ENCODE measurements at regions not wholly inside any gene's neighbourhood (a gene's known extent, or its start where the extent isn't known, plus 50 kb on each side); places are given as distances from the start of the nearest gene placed in this dataset.

DNA sequence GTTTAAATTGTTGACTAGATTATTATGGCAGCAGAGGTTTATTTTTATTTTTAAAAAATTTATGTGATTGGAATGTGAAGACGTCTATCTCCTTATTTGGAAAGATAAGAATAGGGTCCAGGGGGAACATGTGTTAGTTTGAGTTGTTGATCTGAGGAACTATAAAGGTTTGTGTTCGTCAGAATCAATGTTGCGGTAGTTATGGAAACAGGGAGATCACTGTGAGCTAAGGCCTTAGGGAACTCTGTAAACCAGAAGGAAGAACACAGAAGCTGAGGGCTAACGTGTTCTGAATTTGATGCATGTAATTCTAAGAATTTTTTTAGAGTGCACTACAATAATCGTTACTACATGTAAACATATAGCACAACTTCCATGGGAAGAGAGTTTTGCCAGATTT, 168.5 kb upstream of the ZSWIM2 start:
- TF ChIP-seq CSDC2 (CRISPR knock-in tag; IDR thresholded peaks at IDR 0.05) (no peak), SNAI2 (CRISPR knock-in tag; IDR thresholded peaks at IDR 0.05) (no peak), ZNF565 (CRISPR knock-in tag; conservative IDR thresholded peaks at IDR 0.05; ENCODE audit: low read depth) (no peak), TCF4 (CRISPR knock-in tag; IDR thresholded peaks at IDR 0.05; ENCODE audit: borderline replicate concordance) (no peak), GLIS3 (CRISPR knock-in tag; IDR thresholded peaks at IDR 0.05) (no peak), ZC3H10 (CRISPR knock-in tag; IDR thresholded peaks at IDR 0.05) (no peak), ZFP3 (CRISPR knock-in tag; IDR thresholded peaks at IDR 0.05) (no peak), ARNTL (CRISPR knock-in tag; IDR thresholded peaks at IDR 0.05; ENCODE audit: borderline replicate concordance, low read depth) (no peak), TOX (CRISPR knock-in tag; IDR thresholded peaks at IDR 0.05; ENCODE audit: borderline replicate concordance) (no peak)
- TF ChIP-seq, protein P1, sequence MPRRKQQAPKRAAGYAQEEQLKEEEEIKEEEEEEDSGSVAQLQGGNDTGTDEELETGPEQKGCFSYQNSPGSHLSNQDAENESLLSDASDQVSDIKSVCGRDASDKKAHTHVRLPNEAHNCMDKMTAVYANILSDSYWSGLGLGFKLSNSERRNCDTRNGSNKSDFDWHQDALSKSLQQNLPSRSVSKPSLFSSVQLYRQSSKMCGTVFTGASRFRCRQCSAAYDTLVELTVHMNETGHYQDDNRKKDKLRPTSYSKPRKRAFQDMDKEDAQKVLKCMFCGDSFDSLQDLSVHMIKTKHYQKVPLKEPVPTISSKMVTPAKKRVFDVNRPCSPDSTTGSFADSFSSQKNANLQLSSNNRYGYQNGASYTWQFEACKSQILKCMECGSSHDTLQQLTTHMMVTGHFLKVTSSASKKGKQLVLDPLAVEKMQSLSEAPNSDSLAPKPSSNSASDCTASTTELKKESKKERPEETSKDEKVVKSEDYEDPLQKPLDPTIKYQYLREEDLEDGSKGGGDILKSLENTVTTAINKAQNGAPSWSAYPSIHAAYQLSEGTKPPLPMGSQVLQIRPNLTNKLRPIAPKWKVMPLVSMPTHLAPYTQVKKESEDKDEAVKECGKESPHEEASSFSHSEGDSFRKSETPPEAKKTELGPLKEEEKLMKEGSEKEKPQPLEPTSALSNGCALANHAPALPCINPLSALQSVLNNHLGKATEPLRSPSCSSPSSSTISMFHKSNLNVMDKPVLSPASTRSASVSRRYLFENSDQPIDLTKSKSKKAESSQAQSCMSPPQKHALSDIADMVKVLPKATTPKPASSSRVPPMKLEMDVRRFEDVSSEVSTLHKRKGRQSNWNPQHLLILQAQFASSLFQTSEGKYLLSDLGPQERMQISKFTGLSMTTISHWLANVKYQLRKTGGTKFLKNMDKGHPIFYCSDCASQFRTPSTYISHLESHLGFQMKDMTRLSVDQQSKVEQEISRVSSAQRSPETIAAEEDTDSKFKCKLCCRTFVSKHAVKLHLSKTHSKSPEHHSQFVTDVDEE (CRISPR knock-in tag; IDR thresholded peaks at IDR 0.05) = no peak
- ATAC-seq = no peak

- no peak for ATAC-seq
Observed at GRCh38 chr2:187013058-187013457, 164.1 kb upstream of the ZSWIM2 start.

GRCh38 chr2:187011206-187011832, 162.3 kb upstream of the ZSWIM2 start:
- no peak for ATAC-seq
- TF ChIP-seq, protein P2, sequence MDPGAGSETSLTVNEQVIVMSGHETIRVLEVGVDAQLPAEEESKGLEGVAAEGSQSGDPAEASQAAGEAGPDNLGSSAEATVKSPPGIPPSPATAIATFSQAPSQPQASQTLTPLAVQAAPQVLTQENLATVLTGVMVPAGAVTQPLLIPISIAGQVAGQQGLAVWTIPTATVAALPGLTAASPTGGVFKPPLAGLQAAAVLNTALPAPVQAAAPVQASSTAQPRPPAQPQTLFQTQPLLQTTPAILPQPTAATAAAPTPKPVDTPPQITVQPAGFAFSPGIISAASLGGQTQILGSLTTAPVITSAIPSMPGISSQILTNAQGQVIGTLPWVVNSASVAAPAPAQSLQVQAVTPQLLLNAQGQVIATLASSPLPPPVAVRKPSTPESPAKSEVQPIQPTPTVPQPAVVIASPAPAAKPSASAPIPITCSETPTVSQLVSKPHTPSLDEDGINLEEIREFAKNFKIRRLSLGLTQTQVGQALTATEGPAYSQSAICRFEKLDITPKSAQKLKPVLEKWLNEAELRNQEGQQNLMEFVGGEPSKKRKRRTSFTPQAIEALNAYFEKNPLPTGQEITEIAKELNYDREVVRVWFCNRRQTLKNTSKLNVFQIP (CRISPR knock-in tag; IDR thresholded peaks at IDR 0.05; ENCODE audit: borderline replicate concordance, low read depth) = no peak
- no peak for TF ChIP-seq ISL1 (CRISPR knock-in tag; IDR thresholded peaks at IDR 0.05)
- no peak for TF ChIP-seq CSDC2 (CRISPR knock-in tag; IDR thresholded peaks at IDR 0.05)
- TF ChIP-seq ZNF565 (CRISPR knock-in tag; conservative IDR thresholded peaks at IDR 0.05; ENCODE audit: low read depth) = no peak
- TF ChIP-seq TOX (CRISPR knock-in tag; IDR thresholded peaks at IDR 0.05; ENCODE audit: borderline replicate concordance) = no peak
- no peak for TF ChIP-seq SNAI2 (CRISPR knock-in tag; IDR thresholded peaks at IDR 0.05)
- no peak for TF ChIP-seq ARNTL (CRISPR knock-in tag; IDR thresholded peaks at IDR 0.05; ENCODE audit: borderline replicate concordance, low read depth)
- TF ChIP-seq, protein P3, sequence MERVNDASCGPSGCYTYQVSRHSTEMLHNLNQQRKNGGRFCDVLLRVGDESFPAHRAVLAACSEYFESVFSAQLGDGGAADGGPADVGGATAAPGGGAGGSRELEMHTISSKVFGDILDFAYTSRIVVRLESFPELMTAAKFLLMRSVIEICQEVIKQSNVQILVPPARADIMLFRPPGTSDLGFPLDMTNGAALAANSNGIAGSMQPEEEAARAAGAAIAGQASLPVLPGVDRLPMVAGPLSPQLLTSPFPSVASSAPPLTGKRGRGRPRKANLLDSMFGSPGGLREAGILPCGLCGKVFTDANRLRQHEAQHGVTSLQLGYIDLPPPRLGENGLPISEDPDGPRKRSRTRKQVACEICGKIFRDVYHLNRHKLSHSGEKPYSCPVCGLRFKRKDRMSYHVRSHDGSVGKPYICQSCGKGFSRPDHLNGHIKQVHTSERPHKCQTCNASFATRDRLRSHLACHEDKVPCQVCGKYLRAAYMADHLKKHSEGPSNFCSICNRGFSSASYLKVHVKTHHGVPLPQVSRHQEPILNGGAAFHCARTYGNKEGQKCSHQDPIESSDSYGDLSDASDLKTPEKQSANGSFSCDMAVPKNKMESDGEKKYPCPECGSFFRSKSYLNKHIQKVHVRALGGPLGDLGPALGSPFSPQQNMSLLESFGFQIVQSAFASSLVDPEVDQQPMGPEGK (CRISPR knock-in tag; IDR thresholded peaks at IDR 0.05; ENCODE audit: borderline replicate concordance) = no peak
- TF ChIP-seq TCF4 (CRISPR knock-in tag; IDR thresholded peaks at IDR 0.05; ENCODE audit: borderline replicate concordance) = no peak
- no peak for TF ChIP-seq ZFP30 (CRISPR knock-in tag; IDR thresholded peaks at IDR 0.05)
- TF ChIP-seq GLIS3 (CRISPR knock-in tag; IDR thresholded peaks at IDR 0.05) = no peak
- no peak for TF ChIP-seq PPARA (CRISPR knock-in tag; IDR thresholded peaks at IDR 0.05; ENCODE audit: borderline replicate concordance)
- no peak for TF ChIP-seq OSR1 (CRISPR knock-in tag; IDR thresholded peaks at IDR 0.05)
- no peak for TF ChIP-seq ZNF8 (CRISPR knock-in tag; IDR thresholded peaks at IDR 0.05)
- no peak for TF ChIP-seq ZFP3 (CRISPR knock-in tag; IDR thresholded peaks at IDR 0.05)

More at GRCh38 chr2:187013058-187013457, 164.1 kb upstream of the ZSWIM2 start:
- TF ChIP-seq ZNF8 (CRISPR knock-in tag; IDR thresholded peaks at IDR 0.05) = no peak
- TF ChIP-seq SNAI2 (CRISPR knock-in tag; IDR thresholded peaks at IDR 0.05) = no peak
- no peak for TF ChIP-seq PPARA (CRISPR knock-in tag; IDR thresholded peaks at IDR 0.05; ENCODE audit: borderline replicate concordance)
- no peak for TF ChIP-seq ZC3H10 (CRISPR knock-in tag; IDR thresholded peaks at IDR 0.05)
- TF ChIP-seq ARNTL (CRISPR knock-in tag; IDR thresholded peaks at IDR 0.05; ENCODE audit: borderline replicate concordance, low read depth) = no peak
- TF ChIP-seq ZFP3 (CRISPR knock-in tag; IDR thresholded peaks at IDR 0.05) = no peak
- TF ChIP-seq TOX (CRISPR knock-in tag; IDR thresholded peaks at IDR 0.05; ENCODE audit: borderline replicate concordance) = no peak
- TF ChIP-seq, protein P3 (CRISPR knock-in tag; IDR thresholded peaks at IDR 0.05; ENCODE audit: borderline replicate concordance) = no peak
- TF ChIP-seq, protein P4, sequence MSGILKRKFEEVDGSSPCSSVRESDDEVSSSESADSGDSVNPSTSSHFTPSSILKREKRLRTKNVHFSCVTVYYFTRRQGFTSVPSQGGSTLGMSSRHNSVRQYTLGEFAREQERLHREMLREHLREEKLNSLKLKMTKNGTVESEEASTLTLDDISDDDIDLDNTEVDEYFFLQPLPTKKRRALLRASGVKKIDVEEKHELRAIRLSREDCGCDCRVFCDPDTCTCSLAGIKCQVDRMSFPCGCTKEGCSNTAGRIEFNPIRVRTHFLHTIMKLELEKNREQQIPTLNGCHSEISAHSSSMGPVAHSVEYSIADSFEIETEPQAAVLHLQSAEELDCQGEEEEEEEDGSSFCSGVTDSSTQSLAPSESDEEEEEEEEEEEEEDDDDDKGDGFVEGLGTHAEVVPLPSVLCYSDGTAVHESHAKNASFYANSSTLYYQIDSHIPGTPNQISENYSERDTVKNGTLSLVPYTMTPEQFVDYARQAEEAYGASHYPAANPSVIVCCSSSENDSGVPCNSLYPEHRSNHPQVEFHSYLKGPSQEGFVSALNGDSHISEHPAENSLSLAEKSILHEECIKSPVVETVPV (CRISPR knock-in tag; IDR thresholded peaks at IDR 0.05) = no peak
- TF ChIP-seq ZFP30 (CRISPR knock-in tag; IDR thresholded peaks at IDR 0.05) = no peak
- TF ChIP-seq ZNF565 (CRISPR knock-in tag; conservative IDR thresholded peaks at IDR 0.05; ENCODE audit: low read depth) = no peak
- no peak for TF ChIP-seq CSDC2 (CRISPR knock-in tag; IDR thresholded peaks at IDR 0.05)
- TF ChIP-seq, protein P2 (CRISPR knock-in tag; IDR thresholded peaks at IDR 0.05; ENCODE audit: borderline replicate concordance, low read depth) = no peak
- no peak for TF ChIP-seq BACH2 (CRISPR knock-in tag; IDR thresholded peaks at IDR 0.05; ENCODE audit: borderline replicate concordance)
- TF ChIP-seq OSR1 (CRISPR knock-in tag; IDR thresholded peaks at IDR 0.05) = no peak
- no peak for TF ChIP-seq ISL1 (CRISPR knock-in tag; IDR thresholded peaks at IDR 0.05)
- no peak for TF ChIP-seq RARB (CRISPR knock-in tag; IDR thresholded peaks at IDR 0.05)
- TF ChIP-seq ESRRG (CRISPR knock-in tag; IDR thresholded peaks at IDR 0.05) = no peak
- TF ChIP-seq TCF4 (CRISPR knock-in tag; IDR thresholded peaks at IDR 0.05; ENCODE audit: borderline replicate concordance) = no peak

Measured in SK-N-SH treated with all-trans-retinoic acid at 6 μM for 48 hours (cell line).